MM.1S (cell line): ENCODE measurements at regions not wholly inside any gene's neighbourhood (a gene's known extent, or its start where the extent isn't known, plus 50 kb on each side); places are given as distances from the start of the nearest gene placed in this dataset.

Source experiments
- CTCF ChIP-seq: fragments of 300-600 bp; sonication (generic); IDR thresholded peaks from 2 replicates; pipeline ENCODE4 v1.5.1; 2016; ENCODE audit warnings: antibody characterized with exemption, low read length, mixed read lengths
- EZH2phosphoT487 ChIP-seq: fragments of 300-600 bp; sonication (generic); IDR thresholded peaks from 2 replicates; pipeline ENCODE4 v1.6.1; 2018; ENCODE audit warnings: antibody characterized with exemption, low read length

GRCh38 chr5:96101358-96102089 lies 139.9 kb upstream of the ELL2 start:
- TF ChIP-seq CTCF: no peak
- no peak for TF ChIP-seq EZH2phosphoT487
